ENCODE measurements at regions not wholly inside any gene's neighbourhood (a gene's known extent, or its start where the extent isn't known, plus 50 kb on each side); places are given as distances from the start of the nearest gene placed in this dataset.
A peak's percentile ranks its signal among the peaks of the same experiment; 100 is the strongest.
"Not testable (repeated sequence)": the region's sequence is repeated elsewhere in the genome, so short reads cannot be mapped to it uniquely, and the experiment has no call there.

DNA sequence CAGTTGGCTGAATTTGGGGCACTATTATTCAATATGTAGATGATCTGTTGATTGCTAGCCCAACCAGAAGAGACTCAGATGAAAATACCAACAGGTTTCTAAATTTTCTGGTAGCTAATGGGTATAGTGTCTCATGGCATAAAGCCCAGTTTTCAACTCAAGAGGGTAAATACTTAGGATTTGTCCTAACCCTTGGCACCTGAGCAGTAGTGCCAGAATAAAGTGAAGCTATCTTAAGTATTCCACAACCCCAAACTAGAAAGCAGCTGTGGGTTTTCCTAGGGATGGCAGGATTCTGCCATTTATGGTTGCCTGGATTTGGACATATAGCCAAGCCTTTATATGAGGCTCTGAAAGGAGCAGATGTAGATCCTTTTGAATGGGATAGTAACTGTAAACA lies 119.0 kb downstream of the AGTR2 start:
- DNase-seq: no peak

DNA sequence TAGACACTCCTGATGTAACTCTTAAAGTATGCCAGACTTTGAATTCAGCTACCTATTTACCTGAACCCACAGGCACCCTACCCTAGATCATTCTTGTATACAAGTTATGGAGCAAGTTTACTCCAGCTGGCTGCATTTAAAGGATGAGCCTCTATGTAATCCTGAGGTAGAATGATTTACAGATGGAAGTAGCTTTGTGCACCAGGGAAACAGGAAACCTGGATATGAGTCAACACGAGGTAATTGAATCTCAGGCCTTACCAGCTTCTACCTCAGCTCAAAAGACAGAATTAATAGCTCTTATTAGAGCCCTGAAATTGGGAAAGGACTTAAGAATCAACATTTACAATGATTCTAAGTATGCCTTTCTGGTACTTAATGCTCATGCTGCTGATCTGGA lies 119.8 kb downstream of the AGTR2 start:
- DNase-seq: no peak

DNA sequence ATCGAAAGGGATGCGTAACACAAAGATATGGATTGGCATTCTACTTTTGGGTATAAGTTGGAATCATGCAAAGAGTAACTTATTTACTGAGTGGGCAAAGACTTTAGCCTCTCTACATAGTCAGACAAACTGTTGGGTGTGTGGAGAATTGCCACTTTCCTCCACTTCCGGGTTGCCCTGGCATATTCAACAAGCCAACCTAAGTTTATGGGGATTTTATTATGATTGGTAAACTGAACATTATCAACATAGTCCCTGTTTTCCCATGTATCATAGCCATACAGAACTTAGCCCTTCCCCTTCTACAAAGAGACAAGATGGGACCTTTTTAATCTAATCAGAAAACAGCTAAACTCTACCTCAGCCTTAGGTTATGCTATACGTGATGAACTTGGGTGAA lies 121.6 kb downstream of the AGTR2 start:
- no peak for DNase-seq

DNA sequence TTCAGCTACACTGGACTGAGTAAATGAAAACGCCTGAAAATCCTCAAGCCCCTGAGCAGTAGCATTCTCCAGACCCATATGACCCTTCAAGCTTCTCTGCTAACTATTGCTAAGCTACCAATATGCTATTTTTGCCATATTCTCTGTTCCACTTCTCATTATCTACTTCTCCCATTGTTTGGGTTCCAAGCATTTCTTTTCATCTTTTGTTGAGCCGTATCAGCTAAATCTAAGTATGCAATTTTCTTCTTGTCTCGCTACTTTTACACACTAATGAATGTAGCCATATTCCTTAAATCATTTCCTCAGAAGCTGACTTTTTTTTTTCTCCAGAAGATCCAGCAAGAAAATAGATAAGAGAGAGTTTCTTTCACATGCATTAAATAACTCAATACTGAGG lies 128.4 kb downstream of the AGTR2 start:
- no peak for DNase-seq

DNA sequence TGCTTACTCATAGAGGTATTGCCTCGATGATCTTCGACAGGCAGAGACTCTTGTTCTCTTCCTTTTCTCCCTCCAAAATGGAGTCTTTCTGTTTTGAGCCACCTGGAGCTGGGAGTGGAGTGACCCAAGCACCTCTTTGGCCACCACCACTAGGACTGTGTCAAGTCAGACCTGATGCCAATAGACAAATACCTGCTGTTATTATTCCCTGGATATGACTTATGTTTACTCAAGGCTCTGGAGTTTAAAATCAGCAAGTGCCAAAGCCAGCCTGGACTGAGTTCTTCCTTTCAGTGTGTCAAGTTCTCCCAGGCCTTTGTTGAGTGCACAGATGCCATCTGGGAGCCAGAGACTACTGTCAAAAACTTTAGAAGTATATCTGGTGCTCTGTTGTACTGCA lies 130.2 kb upstream of the SLC6A14 start:
- DNase-seq: no peak

DNA sequence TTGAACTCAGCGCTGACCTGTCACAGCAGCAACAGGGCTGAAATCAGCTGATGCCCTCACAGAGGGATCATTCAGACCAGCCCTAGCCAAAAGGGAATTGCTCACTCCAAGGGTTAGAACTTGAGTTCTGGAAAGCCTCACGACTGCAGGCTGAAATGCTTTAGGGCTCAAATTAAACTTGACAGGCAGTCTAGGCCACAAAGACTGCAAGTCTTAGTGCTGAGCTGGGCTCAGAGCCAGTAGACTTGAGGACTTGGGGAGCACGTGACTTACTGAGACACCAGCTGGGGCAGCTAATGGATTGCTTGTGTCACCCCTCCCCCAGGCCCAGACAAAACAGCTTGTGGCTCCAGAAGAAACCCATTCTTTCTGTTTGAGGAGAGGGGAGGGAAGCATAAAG lies 119.0 kb upstream of the SLC6A14 start:
- DNase-seq: peak in 25 of 56 donors; percentile 0 to 47 (median 4)

DNA sequence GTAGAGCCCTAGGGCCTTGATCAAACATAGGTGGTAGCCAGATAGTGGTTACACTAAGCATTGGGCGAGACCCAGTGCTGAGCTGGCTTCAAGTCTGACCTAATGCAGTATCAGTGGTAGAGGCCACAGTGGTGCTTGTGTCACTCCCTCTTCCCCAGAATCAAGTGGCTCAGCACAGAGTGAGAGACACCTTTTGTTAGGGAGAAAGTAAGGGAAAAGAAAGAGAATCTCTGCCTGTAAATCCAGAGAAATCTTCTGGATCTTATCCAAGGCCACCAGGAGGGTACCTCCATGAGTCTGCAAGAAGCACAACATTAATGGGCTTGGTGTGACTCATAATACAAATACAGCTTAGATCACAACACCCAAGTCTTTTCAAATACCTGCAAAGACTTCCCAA lies 117.7 kb upstream of the SLC6A14 start:
- no peak for DNase-seq

DNA sequence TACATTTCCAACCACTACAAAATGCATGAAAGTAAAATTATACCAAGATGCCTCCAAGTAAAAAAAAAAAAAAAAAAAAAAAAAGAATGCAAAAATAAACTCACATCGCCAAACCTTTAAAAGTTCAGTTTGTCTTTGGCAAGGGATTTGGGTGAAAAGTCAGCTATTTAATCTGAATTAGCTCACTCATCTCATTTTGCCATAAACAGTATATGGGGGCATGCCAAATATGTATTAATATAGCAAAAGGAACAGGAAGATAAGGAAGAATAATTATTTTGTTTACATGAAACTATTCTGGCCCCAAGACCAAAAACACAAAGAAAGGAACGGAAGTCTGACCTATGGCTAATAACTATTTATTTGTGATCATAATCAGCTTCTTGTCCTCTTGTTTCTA lies 114.7 kb upstream of the SLC6A14 start:
- no peak for DNase-seq

DNA sequence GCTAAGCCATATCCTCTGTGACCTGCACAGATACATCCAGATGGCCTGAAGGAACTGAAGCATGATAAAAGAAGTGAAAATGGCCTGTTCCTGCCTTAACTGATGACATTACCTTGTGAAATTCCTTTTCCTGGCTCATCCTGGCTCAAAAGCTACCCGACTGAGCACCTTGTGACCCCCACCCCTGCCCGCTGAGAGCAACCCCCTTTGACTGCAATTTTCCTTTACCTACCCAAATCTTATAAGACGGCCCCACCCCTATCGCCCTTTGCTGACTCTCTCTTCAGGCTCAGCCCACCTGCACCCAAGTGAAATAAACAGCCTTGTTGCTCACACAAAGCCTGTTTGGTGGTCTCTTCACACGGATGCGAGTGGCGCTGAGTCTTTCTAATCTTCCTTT lies 104.4 kb upstream of the SLC6A14 start:
- DNase-seq: not testable (repeated sequence)

DNA sequence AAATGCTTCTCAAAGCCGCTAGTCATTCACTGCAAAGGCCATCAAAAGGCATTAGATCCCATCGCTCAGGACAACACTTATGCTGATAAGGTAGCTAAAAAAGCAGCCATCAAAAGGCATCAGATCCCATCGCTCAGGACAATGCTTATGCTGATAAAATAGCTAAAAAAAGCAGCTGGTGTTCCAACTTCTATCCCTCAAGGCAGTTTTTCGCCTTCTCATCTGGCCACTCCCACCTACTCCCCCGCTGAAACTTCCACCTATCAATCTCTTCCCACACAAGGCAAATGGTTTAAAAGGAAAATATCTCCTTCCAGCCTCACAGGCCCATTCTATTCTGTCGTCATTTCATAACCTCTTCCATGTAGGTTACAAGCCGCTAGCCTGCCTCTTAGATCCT lies 101.6 kb upstream of the SLC6A14 start:
- not testable (repeated sequence) for DNase-seq

DNA sequence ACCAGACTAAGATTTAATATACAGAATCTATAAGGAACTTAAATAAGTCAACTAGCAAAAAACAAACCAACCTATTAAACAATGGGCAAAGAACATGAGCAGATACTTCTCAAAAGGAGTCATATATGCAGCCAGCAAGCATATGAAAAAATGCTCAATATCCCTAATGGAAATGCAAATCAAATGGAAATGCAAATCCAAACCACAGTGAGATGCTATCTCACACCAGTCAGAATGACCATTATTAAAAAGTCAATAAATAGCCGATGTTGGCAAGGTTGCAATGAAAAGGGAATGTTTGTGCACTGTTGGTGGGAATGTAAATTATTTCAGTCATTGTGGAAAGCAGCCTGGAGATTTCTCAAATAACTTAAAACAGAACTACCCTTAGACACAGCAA lies 97.0 kb upstream of the SLC6A14 start:
- no peak for DNase-seq

DNA sequence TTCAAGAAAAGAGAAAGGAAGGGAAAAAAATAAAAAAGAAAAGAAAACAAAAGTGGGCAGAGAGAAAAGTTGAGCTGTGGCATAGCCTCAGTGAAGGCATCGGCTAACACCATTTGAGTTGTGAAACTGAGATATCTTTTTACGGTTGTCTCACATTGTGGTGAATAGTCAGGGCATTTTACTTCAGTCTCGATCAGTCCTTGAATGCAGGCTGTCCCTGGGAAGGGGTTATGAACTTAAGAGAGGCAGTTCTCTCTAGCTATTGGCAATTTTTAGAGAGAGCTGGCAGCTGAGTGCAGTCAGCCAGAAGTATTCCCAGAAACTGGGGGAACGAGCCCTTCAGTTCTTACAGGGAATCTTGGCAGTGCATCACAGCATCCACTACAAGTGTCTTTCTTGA lies 93.5 kb upstream of the SLC6A14 start:
- peak in 3 of 56 donors; percentile 0 to 1 (median 0) for DNase-seq

DNA sequence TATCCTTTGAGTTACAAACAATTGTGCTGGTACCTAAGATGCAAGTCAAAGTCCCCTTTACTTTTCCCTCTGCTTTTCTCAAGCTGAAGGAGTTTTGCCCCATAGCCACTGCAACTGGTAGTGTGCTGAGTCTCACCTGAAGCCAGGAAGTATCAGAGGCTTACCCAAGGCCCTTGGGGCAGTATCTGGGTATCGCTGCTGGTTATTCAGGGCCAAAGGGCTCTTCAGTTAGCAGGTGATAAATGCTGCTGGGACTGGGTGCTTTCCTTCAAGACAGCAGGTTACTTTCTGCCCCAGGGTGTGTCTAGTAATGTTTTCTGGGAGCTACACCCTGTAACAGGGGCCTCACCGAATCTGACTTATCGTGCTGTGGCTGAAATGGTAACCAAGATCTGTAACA lies 90.4 kb upstream of the SLC6A14 start:
- no peak for DNase-seq

DNA sequence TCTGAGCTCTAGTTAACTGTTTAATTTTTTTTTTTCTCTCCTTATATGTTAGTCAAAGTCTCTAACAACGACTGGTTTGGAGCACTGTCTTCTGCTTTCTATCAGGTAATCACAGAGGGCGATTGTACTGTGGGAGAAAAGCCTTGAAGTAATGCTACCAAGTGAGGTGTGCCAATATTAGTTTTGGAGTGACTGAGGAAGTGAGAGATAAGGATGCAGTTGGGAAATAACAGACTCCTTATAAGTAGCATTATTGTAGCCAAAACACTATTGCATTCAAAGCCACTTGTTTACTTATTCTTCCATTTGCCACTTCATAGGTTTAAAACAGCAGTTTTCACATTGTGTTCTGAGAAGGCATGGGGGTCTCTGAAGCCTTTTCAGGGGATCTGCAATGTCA lies 79.1 kb upstream of the SLC6A14 start:
- DNase-seq: no peak

DNA sequence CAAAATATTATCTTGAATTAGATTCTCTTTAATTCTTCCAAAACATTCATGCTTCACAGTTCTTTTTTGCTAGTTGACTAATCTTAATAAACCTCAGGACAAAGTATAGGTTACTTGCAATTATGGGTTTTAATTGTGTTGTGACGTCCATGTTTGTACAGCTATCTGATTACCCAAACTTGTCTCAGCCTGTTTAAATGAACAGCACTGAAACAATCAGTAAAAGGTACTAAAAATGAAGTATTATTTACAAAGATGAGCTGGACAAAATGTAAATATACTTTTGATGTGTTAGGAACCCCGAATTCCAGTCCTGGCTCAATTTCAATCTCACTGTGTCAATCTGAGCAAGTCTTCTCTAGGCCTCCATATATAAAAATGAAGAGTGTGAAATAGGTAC lies 57.4 kb upstream of the SLC6A14 start:
- DNase-seq: no peak

DNA sequence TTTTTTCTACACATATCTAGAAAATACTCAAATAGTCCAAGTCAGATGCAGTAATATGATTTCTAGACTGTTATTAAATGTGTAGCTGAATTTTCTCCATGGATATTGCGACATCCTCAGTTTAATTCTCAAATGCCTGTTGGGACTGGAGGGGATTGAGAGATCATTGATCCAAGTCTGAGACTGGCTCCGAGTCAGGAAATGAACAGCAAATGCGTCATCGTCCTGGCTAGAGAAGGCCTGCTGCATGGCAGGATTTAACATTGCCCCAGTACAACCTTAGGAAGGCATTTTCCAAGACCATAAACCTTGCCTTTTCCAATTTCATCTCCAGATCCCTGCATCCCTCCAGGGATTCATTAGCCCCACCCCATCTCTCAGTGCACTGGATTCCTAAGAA lies 56.6 kb upstream of the SLC6A14 start:
- DNase-seq: no peak

DNA sequence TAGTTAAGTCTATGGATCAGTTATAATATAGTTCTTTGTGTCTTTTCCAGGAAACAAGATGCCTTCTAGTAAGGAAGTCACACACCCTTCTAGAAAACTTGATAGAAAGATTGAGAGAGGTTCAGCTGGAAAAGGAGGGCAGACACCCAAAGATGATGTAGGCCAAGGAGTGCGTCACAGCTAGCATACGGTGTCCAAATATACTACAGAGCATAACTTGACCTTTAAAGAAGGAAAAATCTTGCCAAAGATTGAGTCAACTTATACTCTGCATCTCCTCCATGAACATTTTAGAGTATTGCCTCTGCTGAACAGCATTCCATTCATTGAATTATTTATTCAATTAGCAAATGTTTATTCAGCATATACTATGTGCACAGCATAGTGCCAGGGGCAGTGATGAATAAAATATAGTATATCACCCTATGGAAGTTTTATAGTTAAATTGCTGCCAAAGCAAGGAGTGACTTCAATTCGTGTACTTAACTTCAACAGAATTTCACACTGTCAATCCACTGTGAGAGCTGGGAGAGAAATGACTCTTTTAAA lies 51.9 kb upstream of the SLC6A14 start:
- no peak for DNase-seq
